Activated CD4-positive, alpha-beta memory T cell treated with anti-CD3 and anti-CD28 coated beads for 36 hours (primary cell): ENCODE measurements at regions not wholly inside any gene's neighbourhood (a gene's known extent, or its start where the extent isn't known, plus 50 kb on each side); places are given as distances from the start of the nearest gene placed in this dataset.
"Not testable (repeated sequence)": the region's sequence is repeated elsewhere in the genome, so short reads cannot be mapped to it uniquely, and the experiment has no call there.

ENCODE experiments used
- CTCF ChIA-PET: fragments of 350-600 bp; sonication (Branson Sonifier 250); formaldehyde crosslinking; loops from one replicate; lab custom pipeline; 2021; ENCODE audit warnings: antibody characterized with exemption, inconsistent platforms; lab: Charles Lee
- POLR2A ChIA-PET: fragments of 350-600 bp; sonication (Branson Sonifier 250); formaldehyde crosslinking; loops from one replicate; lab custom pipeline; 2021; ENCODE audit warnings: antibody characterized with exemption; lab: Charles Lee
- DNase-seq: peaks from one replicate; pipeline ENCODE4 v3.0.0-alpha.2; 2020
- H3K27ac Mint-ChIP-seq: one replicate; pipeline ENCODE4 v1.8.0; 2021; ENCODE audit warnings: mixed read lengths
- H3K27me3 Mint-ChIP-seq: one replicate; pipeline ENCODE4 v1.8.0; 2021; ENCODE audit warnings: mixed read lengths
- H3K36me3 Mint-ChIP-seq: one replicate; pipeline ENCODE4 v1.8.0; 2021; ENCODE audit warnings: mixed read lengths
- H3K4me1 Mint-ChIP-seq: one replicate; pipeline ENCODE4 v1.8.0; 2021; ENCODE audit warnings: low read depth, mixed read lengths
- H3K4me3 Mint-ChIP-seq: one replicate; pipeline ENCODE4 v1.8.0; 2021; ENCODE audit warnings: mild to moderate bottlenecking, mixed read lengths
- H3K9me3 Mint-ChIP-seq: one replicate; pipeline ENCODE4 v1.8.0; 2021; ENCODE audit warnings: mixed read lengths
- intact Hi-C: fragments of 100-400 bp; cut with micrococcal nuclease; formaldehyde crosslinking; loops from one replicate; pipeline ENCODE4 v1.15.1; 2023

GRCh38 chr13:54989418-54989817, 1960.8 kb downstream of the OLFM4 start:
- no peak for DNase-seq
- intact Hi-C loops, result no loop called here
- ChIA-PET CTCF (interaction anchor here (1.3 kb wide), 1 partner anchor 13 kb away, joined by 3 read pairs; no protein-coding TSS in a partner anchor), POLR2A (no interaction called here)
- H3K9me3 Mint-ChIP-seq, result peaks cover 9% of the 10 kb centered on the region
- H3K27me3 Mint-ChIP-seq, result no peaks in the 10 kb centered on the region
- no peak overlapping the region for H3K4me3 Mint-ChIP-seq
- no peak overlapping the region for H3K27ac Mint-ChIP-seq
- H3K36me3 Mint-ChIP-seq, result no peaks in the 10 kb centered on the region
- H3K4me1 Mint-ChIP-seq, result no peaks in the 10 kb centered on the region

GRCh38 chr13:54999399-54999907, 1970.8 kb downstream of the OLFM4 start:
- ChIA-PET POLR2A (no interaction called here), CTCF (no interaction called here)
- H3K9me3 Mint-ChIP-seq, result peaks cover 16% of the 10 kb centered on the region
- no peaks in the 10 kb centered on the region for H3K4me1 Mint-ChIP-seq
- H3K36me3 Mint-ChIP-seq, result no peaks in the 10 kb centered on the region
- DNase-seq, result no peak
- H3K4me3 Mint-ChIP-seq, result no peak overlapping the region
- no peaks in the 10 kb centered on the region for H3K27me3 Mint-ChIP-seq
- H3K27ac Mint-ChIP-seq, result no peak overlapping the region
- intact Hi-C loops, result no loop called here

GRCh38 chr13:55000043-55000442, 1971.4 kb downstream of the OLFM4 start:
- ChIA-PET CTCF (no interaction called here), POLR2A (no interaction called here)
- Mint-ChIP-seq H3K27me3 (no peaks in the 10 kb centered on the region), H3K4me1 (no peaks in the 10 kb centered on the region), H3K27ac (no peak overlapping the region), H3K36me3 (no peaks in the 10 kb centered on the region), H3K4me3 (no peak overlapping the region), H3K9me3 (peaks cover 16% of the 10 kb centered on the region)
- DNase-seq, result no peak
- intact Hi-C loops, result no loop called here

- no peaks in the 10 kb centered on the region for H3K36me3 Mint-ChIP-seq
- no peaks in the 10 kb centered on the region for H3K27me3 Mint-ChIP-seq
- intact Hi-C loops, result no loop called here
- no peak overlapping the region for H3K4me3 Mint-ChIP-seq
- no peaks in the 10 kb centered on the region for H3K4me1 Mint-ChIP-seq
- ChIA-PET CTCF (no interaction called here), POLR2A (no interaction called here)
- H3K9me3 Mint-ChIP-seq, result peaks cover 19% of the 10 kb centered on the region
- no peak for DNase-seq
- H3K27ac Mint-ChIP-seq, result no peak overlapping the region
These were observed 1972.2 kb downstream of the OLFM4 start for GRCh38 chr13:55000844-55001243.

GRCh38 chr13:55001881-55002280, 1973.3 kb downstream of the OLFM4 start:
- DNase-seq, result no peak
- Mint-ChIP-seq H3K4me3 (no peak overlapping the region), H3K4me1 (no peaks in the 10 kb centered on the region), H3K9me3 (peaks cover 19% of the 10 kb centered on the region), H3K36me3 (no peaks in the 10 kb centered on the region), H3K27me3 (no peaks in the 10 kb centered on the region), H3K27ac (no peak overlapping the region)
- ChIA-PET CTCF (interaction anchor here (1.6 kb wide), 1 partner anchor 13 kb away, joined by 3 read pairs; no protein-coding TSS in a partner anchor), POLR2A (no interaction called here)
- intact Hi-C loops, result no loop called here

GRCh38 chr13:55007681-55008080, 1979.1 kb downstream of the OLFM4 start:
- Mint-ChIP-seq H3K27me3 (no peaks in the 10 kb centered on the region), H3K9me3 (peaks cover 13% of the 10 kb centered on the region), H3K27ac (no peak overlapping the region), H3K4me3 (no peak overlapping the region), H3K4me1 (no peaks in the 10 kb centered on the region), H3K36me3 (no peaks in the 10 kb centered on the region)
- intact Hi-C loops, result no loop called here
- CTCF ChIA-PET, result no interaction called here
- DNase-seq, result no peak
- POLR2A ChIA-PET, result no interaction called here

- no peaks in the 10 kb centered on the region for H3K4me1 Mint-ChIP-seq
- H3K36me3 Mint-ChIP-seq, result no peaks in the 10 kb centered on the region
- DNase-seq, result no peak
- peaks cover 8% of the 10 kb centered on the region for H3K9me3 Mint-ChIP-seq
- no peak overlapping the region for H3K27ac Mint-ChIP-seq
- H3K4me3 Mint-ChIP-seq, result no peak overlapping the region
- POLR2A ChIA-PET, result no interaction called here
- CTCF ChIA-PET, result no interaction called here
- intact Hi-C loops, result no loop called here
- H3K27me3 Mint-ChIP-seq, result no peaks in the 10 kb centered on the region
These were observed 1984.4 kb downstream of the OLFM4 start for GRCh38 chr13:55013051-55013450.

GRCh38 chr13:55029280-55029679, 2000.7 kb downstream of the OLFM4 start:
- Mint-ChIP-seq H3K36me3 (no peaks in the 10 kb centered on the region), H3K9me3 (peaks cover 21% of the 10 kb centered on the region), H3K4me1 (no peaks in the 10 kb centered on the region), H3K4me3 (no peak overlapping the region), H3K27ac (no peak overlapping the region), H3K27me3 (no peaks in the 10 kb centered on the region)
- ChIA-PET CTCF (no interaction called here), POLR2A (no interaction called here)
- intact Hi-C loops, result no loop called here
- DNase-seq, result no peak

- Mint-ChIP-seq H3K4me3 (no peak overlapping the region), H3K27me3 (no peaks in the 10 kb centered on the region), H3K4me1 (no peaks in the 10 kb centered on the region), H3K36me3 (no peaks in the 10 kb centered on the region), H3K9me3 (peaks cover 16% of the 10 kb centered on the region), H3K27ac (no peak overlapping the region)
- DNase-seq, result no peak
- intact Hi-C loops, result no loop called here
- ChIA-PET CTCF (no interaction called here), POLR2A (no interaction called here)
These were observed 2009.6 kb downstream of the OLFM4 start for GRCh38 chr13:55038230-55038629.

- H3K27me3 Mint-ChIP-seq, H3K4me1 Mint-ChIP-seq, POLR2A ChIA-PET, CTCF ChIA-PET, H3K4me3 Mint-ChIP-seq, DNase-seq, H3K36me3 Mint-ChIP-seq, H3K27ac Mint-ChIP-seq, intact Hi-C loops: not testable (repeated sequence)
- H3K9me3 Mint-ChIP-seq, result peaks cover 25% of the 10 kb centered on the region
These were observed 2025.4 kb downstream of the OLFM4 start for GRCh38 chr13:55053891-55054550.

- DNase-seq, H3K27ac Mint-ChIP-seq, H3K4me1 Mint-ChIP-seq, H3K27me3 Mint-ChIP-seq, H3K36me3 Mint-ChIP-seq, CTCF ChIA-PET, intact Hi-C loops, POLR2A ChIA-PET, H3K4me3 Mint-ChIP-seq: not testable (repeated sequence)
- peaks cover 21% of the 10 kb centered on the region for H3K9me3 Mint-ChIP-seq
These were observed 2027.1 kb downstream of the OLFM4 start for GRCh38 chr13:55055666-55056065.

- ChIA-PET POLR2A (no interaction called here), CTCF (no interaction called here)
- Mint-ChIP-seq H3K9me3 (peaks cover 20% of the 10 kb centered on the region), H3K36me3 (no peaks in the 10 kb centered on the region), H3K4me1 (no peaks in the 10 kb centered on the region), H3K27me3 (no peaks in the 10 kb centered on the region), H3K27ac (no peak overlapping the region), H3K4me3 (no peak overlapping the region)
- DNase-seq, result no peak
- intact Hi-C loops, result no loop called here
These were observed 2034.0 kb downstream of the OLFM4 start for GRCh38 chr13:55062662-55063061.

- Mint-ChIP-seq H3K4me1 (no peaks in the 10 kb centered on the region), H3K4me3 (no peak overlapping the region), H3K9me3 (peaks cover 2% of the 10 kb centered on the region), H3K27ac (no peak overlapping the region), H3K27me3 (no peaks in the 10 kb centered on the region), H3K36me3 (no peaks in the 10 kb centered on the region)
- intact Hi-C loops, result no loop called here
- CTCF ChIA-PET, result no interaction called here
- no peak for DNase-seq
- POLR2A ChIA-PET, result no interaction called here
These were observed 2039.3 kb downstream of the OLFM4 start for GRCh38 chr13:55067946-55068345.
